ENCODE measurements at regions not wholly inside any gene's neighbourhood (a gene's known extent, or its start where the extent isn't known, plus 50 kb on each side); places are given as distances from the start of the nearest gene placed in this dataset.
"Not testable (repeated sequence)": the region's sequence is repeated elsewhere in the genome, so short reads cannot be mapped to it uniquely, and the experiment has no call there.

GRCh38 chr3:145224886-145225285, 936.1 kb downstream of the PLOD2 start:
- no peak overlapping the region for H3K4me3 Mint-ChIP-seq
- H3K9me3 Mint-ChIP-seq: no peaks in the 10 kb centered on the region

GRCh38 chr3:145243875-145244274, 917.1 kb downstream of the PLOD2 start:
- H3K36me3 Mint-ChIP-seq: no peaks in the 10 kb centered on the region
- H3K4me1 Mint-ChIP-seq (ENCODE audit: unreplicated experiment): no peaks in the 10 kb centered on the region
- H3K9me3 Mint-ChIP-seq: no peaks in the 10 kb centered on the region

More at GRCh38 chr3:145224886-145225285, 936.1 kb downstream of the PLOD2 start:
- no peak for TF ChIP-seq CTCF (conservative IDR thresholded peaks at IDR 0.05)
- Mint-ChIP-seq H3K36me3 (no peaks in the 10 kb centered on the region), H3K27me3 (no peaks in the 10 kb centered on the region), H3K27ac (no peak overlapping the region), H3K4me1 (ENCODE audit: unreplicated experiment) (no peaks in the 10 kb centered on the region)
- DNase-seq (ENCODE audit: extremely low spot score, unreplicated experiment): no peak

GRCh38 chr3:145244327-145244726, 916.7 kb downstream of the PLOD2 start:
- TF ChIP-seq CTCF (conservative IDR thresholded peaks at IDR 0.05): no peak
- H3K27ac Mint-ChIP-seq: no peak overlapping the region

More at GRCh38 chr3:145243875-145244274, 917.1 kb downstream of the PLOD2 start:
- Mint-ChIP-seq H3K4me3 (no peak overlapping the region), H3K27me3 (no peaks in the 10 kb centered on the region), H3K27ac (no peak overlapping the region)
- TF ChIP-seq CTCF (conservative IDR thresholded peaks at IDR 0.05): no peak
- no peak for DNase-seq (ENCODE audit: extremely low spot score, unreplicated experiment)

GRCh38 chr3:145246291-145246690, 914.7 kb downstream of the PLOD2 start:
- Mint-ChIP-seq H3K4me3 (no peak overlapping the region), H3K4me1 (ENCODE audit: unreplicated experiment) (no peaks in the 10 kb centered on the region), H3K9me3 (peaks cover 7% of the 10 kb centered on the region), H3K36me3 (no peaks in the 10 kb centered on the region), H3K27me3 (no peaks in the 10 kb centered on the region), H3K27ac (no peak overlapping the region)
- no peak for DNase-seq (ENCODE audit: extremely low spot score, unreplicated experiment)
- TF ChIP-seq CTCF (conservative IDR thresholded peaks at IDR 0.05): no peak

More at GRCh38 chr3:145244327-145244726, 916.7 kb downstream of the PLOD2 start:
- no peak for DNase-seq (ENCODE audit: extremely low spot score, unreplicated experiment)
- Mint-ChIP-seq H3K27me3 (no peaks in the 10 kb centered on the region), H3K9me3 (peaks cover 3% of the 10 kb centered on the region), H3K4me1 (ENCODE audit: unreplicated experiment) (no peaks in the 10 kb centered on the region), H3K4me3 (no peak overlapping the region), H3K36me3 (no peaks in the 10 kb centered on the region)

GRCh38 chr3:145248928-145249327, 912.1 kb downstream of the PLOD2 start:
- Mint-ChIP-seq H3K4me1 (ENCODE audit: unreplicated experiment) (no peaks in the 10 kb centered on the region), H3K27ac (no peak overlapping the region), H3K36me3 (no peaks in the 10 kb centered on the region), H3K9me3 (peaks cover 7% of the 10 kb centered on the region), H3K27me3 (no peaks in the 10 kb centered on the region), H3K4me3 (no peak overlapping the region)
- TF ChIP-seq CTCF (conservative IDR thresholded peaks at IDR 0.05): no peak
- no peak for DNase-seq (ENCODE audit: extremely low spot score, unreplicated experiment)

- Mint-ChIP-seq H3K4me1 (ENCODE audit: unreplicated experiment) (no peaks in the 10 kb centered on the region), H3K4me3 (no peak overlapping the region), H3K9me3 (peaks cover 7% of the 10 kb centered on the region), H3K27ac (no peak overlapping the region), H3K36me3 (no peaks in the 10 kb centered on the region), H3K27me3 (no peaks in the 10 kb centered on the region)
- DNase-seq (ENCODE audit: extremely low spot score, unreplicated experiment): no peak
- TF ChIP-seq CTCF (conservative IDR thresholded peaks at IDR 0.05): no peak
Measured at GRCh38 chr3:145251311-145251710, 909.7 kb downstream of the PLOD2 start.

GRCh38 chr3:145257967-145258366, 903.0 kb downstream of the PLOD2 start:
- not testable (repeated sequence) for H3K36me3 Mint-ChIP-seq; H3K4me3 Mint-ChIP-seq; H3K9me3 Mint-ChIP-seq; H3K27me3 Mint-ChIP-seq; DNase-seq (ENCODE audit: extremely low spot score, unreplicated experiment); H3K4me1 Mint-ChIP-seq (ENCODE audit: unreplicated experiment); H3K27ac Mint-ChIP-seq
